ENCODE measurements at regions not wholly inside any gene's neighbourhood (a gene's known extent, or its start where the extent isn't known, plus 50 kb on each side); places are given as distances from the start of the nearest gene placed in this dataset.

DNA sequence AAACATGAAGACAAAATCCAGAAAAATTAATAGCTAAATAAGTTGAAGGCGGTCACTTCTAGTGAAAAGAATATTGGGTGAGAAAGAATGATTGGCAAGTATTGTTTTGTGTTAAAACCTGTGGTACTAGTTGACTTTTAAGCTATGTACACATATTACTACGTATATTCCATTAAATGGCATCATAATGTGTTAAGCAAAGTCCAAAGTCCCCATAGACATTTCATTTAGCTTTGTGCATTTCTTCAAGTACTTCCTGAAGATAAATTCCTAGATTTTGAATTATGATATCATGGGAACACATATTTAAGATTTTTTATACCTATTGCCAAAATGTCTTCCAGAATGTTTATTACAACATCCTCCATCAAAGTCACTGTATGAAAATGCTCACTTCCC, 272.7 kb upstream of the IRAK1BP1 start:
- no peaks in the 10 kb centered on the region for H3K9me3 ChIP-seq (ENCODE audit: low read depth, low read length)
- no peaks in the 10 kb centered on the region for H3K4me1 ChIP-seq (ENCODE audit: insufficient read depth, low read length)
- no peaks in the 10 kb centered on the region for H3K27me3 ChIP-seq (ENCODE audit: insufficient read depth, low read length)
- no peak overlapping the region for H3K4me3 ChIP-seq (ENCODE audit: low read length)

DNA sequence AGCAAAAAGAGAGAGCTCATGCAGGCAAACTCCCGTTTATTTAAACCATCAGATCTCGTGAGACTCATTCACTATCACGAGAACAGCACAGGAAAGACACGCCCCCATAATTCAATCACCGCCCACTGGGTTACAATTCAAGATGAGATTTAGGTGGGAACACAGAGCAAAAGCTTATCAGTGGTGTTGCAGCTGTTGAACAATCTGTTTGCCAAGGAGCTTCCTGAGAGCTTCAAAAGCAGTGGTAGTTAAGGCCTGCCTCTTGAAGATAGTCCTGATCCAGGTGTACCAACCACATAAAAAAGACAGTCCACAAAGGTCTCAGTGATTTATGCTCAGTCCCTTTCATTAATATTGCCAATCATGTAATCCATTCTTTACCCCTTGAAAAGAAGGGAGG, 269.4 kb upstream of the IRAK1BP1 start:
- no peaks in the 10 kb centered on the region for H3K27me3 ChIP-seq (ENCODE audit: insufficient read depth, low read length)
- no peaks in the 10 kb centered on the region for H3K4me1 ChIP-seq (ENCODE audit: insufficient read depth, low read length)

DNA sequence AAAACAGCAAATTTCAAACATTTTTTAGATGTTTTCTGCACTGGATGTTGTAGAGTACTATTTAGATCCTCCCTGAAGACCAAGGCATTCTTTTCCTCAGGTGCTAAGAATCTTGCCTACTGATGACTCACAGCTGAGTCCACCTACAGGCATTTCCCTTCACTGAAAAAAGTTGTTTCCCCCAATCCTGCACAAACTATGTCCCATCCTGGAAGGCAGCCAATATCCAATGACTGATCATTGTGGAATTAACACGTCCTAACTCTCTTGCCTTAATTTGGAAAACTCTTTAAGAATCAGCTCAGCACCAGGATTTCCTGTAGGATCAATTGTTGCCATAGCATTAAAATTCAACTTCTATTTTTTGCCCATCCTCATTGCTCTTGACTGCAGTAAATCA, 268.4 kb upstream of the IRAK1BP1 start:
- Histone ChIP-seq H3K9me3 (ENCODE audit: low read depth, low read length) (no peaks in the 10 kb centered on the region), H3K27me3 (ENCODE audit: insufficient read depth, low read length) (no peaks in the 10 kb centered on the region), H3K4me1 (ENCODE audit: insufficient read depth, low read length) (no peaks in the 10 kb centered on the region), H3K4me3 (ENCODE audit: low read length) (no peak overlapping the region)

More for the DNA sequence above, 269.4 kb upstream of the IRAK1BP1 start:
- H3K4me3 ChIP-seq (ENCODE audit: low read length), result no peak overlapping the region
- H3K9me3 ChIP-seq (ENCODE audit: low read depth, low read length), result no peaks in the 10 kb centered on the region

DNA sequence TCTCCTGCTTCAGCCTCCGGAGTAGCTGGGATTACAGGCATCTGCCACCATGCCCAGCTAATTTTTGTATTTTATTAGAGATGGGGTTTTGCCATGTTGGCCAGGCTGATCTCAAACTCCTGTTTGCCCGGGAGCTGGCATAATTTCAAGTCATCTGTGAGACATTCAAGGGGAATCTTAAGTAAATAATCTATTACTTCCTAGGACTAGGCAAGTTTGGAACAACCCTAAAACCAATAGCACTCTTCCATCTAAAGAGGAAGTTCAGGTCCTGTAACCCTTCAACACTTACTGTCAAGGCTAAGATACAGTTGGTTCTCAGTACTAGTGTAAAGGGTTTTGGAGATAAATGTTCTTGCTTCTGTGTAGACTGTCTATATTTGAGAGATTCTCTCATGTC, 267.8 kb upstream of the IRAK1BP1 start:
- H3K9me3 ChIP-seq (ENCODE audit: low read depth, low read length), result no peaks in the 10 kb centered on the region
- H3K4me3 ChIP-seq (ENCODE audit: low read length), result no peak overlapping the region
- H3K27me3 ChIP-seq (ENCODE audit: insufficient read depth, low read length), result no peaks in the 10 kb centered on the region
- no peaks in the 10 kb centered on the region for H3K4me1 ChIP-seq (ENCODE audit: insufficient read depth, low read length)

DNA sequence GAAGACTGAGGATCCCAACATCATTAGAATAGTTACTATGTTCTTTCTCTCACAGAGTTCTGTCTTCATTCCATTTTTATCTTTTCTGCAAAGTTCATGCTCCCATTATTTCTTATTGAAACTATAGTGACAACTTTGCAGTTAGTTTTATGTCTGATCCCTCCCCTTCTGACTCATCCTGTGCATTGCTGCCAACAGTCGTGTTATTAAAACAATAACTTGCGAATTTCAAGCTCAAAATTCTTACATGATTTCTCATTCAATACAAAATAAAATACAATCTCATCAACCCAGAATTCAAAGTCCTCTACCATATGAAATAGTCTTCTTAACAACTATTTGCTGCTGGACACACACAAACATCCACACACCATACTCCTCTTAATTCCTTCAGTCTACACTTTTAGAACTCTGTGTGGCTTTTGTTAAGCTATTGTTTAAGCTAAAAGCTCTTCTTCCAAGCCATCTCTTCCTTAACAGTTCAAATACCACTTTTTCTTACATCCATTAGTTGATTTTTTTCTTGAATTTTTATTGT, 261.4 kb upstream of the IRAK1BP1 start:
- Histone ChIP-seq H3K4me3 (ENCODE audit: low read length) (no peak overlapping the region), H3K27me3 (ENCODE audit: insufficient read depth, low read length) (no peaks in the 10 kb centered on the region), H3K9me3 (ENCODE audit: low read depth, low read length) (no peaks in the 10 kb centered on the region), H3K4me1 (ENCODE audit: insufficient read depth, low read length) (no peaks in the 10 kb centered on the region)

DNA sequence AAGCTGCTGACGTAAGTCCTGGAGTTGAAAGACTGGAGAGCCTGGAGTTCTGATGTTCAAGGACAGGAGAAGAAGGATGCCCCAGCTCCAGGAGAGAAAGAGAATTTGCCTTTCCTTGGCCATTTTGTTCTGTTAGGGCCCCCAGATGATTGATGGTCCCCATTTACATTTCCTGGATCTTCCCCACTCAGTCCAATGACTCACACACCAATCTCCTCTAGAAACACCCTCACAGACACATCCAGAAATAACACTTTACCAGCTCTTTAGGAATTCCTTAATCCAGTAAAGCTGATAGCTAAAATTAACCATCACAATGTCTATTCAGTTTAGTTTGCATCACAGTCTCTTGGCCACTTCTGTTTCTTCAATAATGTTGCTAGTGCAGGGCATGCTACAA, 260.2 kb upstream of the IRAK1BP1 start:
- H3K27me3 ChIP-seq (ENCODE audit: insufficient read depth, low read length), result no peaks in the 10 kb centered on the region
- H3K4me3 ChIP-seq (ENCODE audit: low read length), result no peak overlapping the region
- H3K4me1 ChIP-seq (ENCODE audit: insufficient read depth, low read length), result no peaks in the 10 kb centered on the region
- H3K9me3 ChIP-seq (ENCODE audit: low read depth, low read length), result no peaks in the 10 kb centered on the region

DNA sequence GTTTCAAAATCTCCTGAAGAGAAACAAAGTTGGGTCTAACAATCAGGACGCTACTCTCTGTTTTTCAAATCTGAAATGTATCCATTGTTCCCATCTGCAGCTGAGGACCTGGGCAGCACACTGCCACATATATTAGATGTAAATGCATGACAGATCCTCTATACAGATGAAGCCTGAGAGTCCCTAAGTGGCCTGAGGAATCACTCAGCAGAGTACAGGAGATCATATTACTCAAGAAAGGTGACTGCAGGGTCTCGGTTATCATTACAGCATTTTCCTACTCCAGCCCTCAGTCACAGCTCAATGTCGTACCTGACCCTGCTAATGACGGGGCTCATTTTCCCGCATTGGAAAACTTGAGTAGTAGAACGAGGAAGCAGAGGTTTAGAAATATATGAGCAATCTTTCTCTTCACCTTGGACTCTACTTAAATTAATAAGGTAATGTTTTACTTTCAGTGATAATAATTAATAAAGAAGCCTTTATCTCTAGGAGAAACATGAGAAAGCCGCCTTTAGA, 256.2 kb upstream of the IRAK1BP1 start:
- no peaks in the 10 kb centered on the region for H3K27me3 ChIP-seq (ENCODE audit: insufficient read depth, low read length)
- no peaks in the 10 kb centered on the region for H3K9me3 ChIP-seq (ENCODE audit: low read depth, low read length)
- no peaks in the 10 kb centered on the region for H3K4me1 ChIP-seq (ENCODE audit: insufficient read depth, low read length)
- no peak overlapping the region for H3K4me3 ChIP-seq (ENCODE audit: low read length)

DNA sequence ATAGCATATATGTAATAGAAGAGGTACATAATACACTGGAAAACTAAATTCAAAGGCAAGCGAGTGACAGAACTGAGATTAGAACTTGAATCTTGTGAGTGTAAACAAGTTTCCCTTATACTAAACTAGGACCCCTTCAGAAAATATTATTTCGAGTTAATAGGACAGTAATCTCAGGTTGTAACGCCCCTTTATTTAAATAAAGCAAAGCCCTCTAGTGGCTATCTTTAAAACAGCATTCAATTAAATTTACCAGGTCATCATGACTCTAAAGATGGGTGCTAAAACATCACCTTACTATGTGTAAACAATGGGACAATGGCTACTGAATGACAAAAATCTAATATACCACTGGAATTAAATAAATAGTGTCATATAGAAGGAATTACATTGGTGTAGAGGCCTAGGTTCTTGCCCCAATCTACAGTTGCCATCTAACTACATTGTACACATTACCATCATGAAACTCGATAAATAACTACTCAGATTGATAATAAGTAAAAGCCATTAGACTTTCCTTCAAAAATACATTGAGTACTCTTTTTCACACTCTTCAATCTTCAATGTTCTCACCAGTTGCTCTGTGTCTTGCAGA, 255.4 kb upstream of the IRAK1BP1 start:
- Histone ChIP-seq H3K4me1 (ENCODE audit: insufficient read depth, low read length) (no peaks in the 10 kb centered on the region), H3K27me3 (ENCODE audit: insufficient read depth, low read length) (no peaks in the 10 kb centered on the region), H3K9me3 (ENCODE audit: low read depth, low read length) (no peaks in the 10 kb centered on the region), H3K4me3 (ENCODE audit: low read length) (no peak overlapping the region)

DNA sequence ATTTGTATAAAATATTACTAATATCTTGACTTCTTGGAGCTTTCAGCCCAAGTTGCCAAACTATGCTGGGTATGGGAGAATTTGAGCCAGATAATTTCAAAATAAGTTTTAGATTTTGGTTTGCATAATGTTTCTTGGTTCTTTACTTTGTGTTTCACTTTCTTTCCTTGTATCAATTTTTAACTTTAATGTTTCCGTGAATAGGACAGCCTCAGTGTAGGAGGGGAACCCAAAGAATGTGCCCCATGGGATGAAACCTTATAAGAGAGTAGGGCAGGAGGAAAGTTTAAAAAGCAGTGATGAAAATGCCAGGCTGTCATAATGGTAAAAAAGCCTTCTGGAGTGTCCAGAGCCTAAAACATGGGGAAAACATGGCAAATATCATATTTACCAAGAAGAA, 252.4 kb upstream of the IRAK1BP1 start:
- no peaks in the 10 kb centered on the region for H3K27me3 ChIP-seq (ENCODE audit: insufficient read depth, low read length)
- H3K4me1 ChIP-seq (ENCODE audit: insufficient read depth, low read length), result no peaks in the 10 kb centered on the region
- no peak overlapping the region for H3K4me3 ChIP-seq (ENCODE audit: low read length)
- H3K9me3 ChIP-seq (ENCODE audit: low read depth, low read length), result no peaks in the 10 kb centered on the region

DNA sequence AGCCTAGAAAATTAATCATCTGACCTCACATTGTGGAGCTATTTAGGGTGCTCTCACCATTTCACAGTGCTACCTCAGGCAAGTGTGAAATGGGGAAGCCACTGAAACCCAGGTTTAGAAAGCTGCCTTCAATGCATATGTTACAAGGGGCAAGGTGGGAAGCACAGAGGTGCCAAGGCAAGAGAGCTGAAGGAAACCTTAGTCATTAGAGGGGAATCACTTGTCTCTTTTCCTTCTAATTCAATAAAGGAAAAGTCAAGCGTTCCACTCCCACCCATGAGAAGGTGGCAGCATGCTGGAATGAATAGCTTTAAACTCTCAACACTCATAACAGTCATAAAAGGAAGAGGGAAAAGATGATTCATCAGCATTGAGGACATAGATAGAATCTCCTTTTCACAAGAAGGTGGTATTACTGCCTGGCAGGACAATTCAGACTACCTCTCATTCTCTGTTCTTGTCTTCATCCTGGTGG, 251.9 kb upstream of the IRAK1BP1 start:
- H3K27me3 ChIP-seq (ENCODE audit: insufficient read depth, low read length), result no peaks in the 10 kb centered on the region
- H3K4me1 ChIP-seq (ENCODE audit: insufficient read depth, low read length), result no peaks in the 10 kb centered on the region
- H3K9me3 ChIP-seq (ENCODE audit: low read depth, low read length), result no peaks in the 10 kb centered on the region
- no peak overlapping the region for H3K4me3 ChIP-seq (ENCODE audit: low read length)

DNA sequence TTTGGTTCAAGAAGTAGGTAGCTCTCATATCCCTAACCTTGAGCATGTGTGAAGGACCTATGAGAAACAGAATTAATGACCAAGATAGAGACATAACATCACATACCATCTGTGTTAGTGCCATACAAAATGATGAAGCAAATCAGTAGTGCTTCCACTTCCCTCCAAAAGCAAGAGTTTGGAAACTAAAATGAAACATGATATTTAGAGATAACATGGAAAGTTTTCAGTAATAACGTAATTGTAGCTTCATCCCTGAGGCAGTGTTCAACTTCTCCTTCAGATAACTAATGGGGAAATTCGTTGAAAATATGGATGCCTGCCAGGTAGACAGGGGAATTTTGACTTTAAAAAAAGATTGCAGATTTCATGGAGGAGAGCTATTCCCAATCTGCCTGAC, 248.4 kb upstream of the IRAK1BP1 start:
- H3K27me3 ChIP-seq (ENCODE audit: insufficient read depth, low read length), result no peaks in the 10 kb centered on the region
- H3K4me1 ChIP-seq (ENCODE audit: insufficient read depth, low read length), result no peaks in the 10 kb centered on the region
- no peaks in the 10 kb centered on the region for H3K9me3 ChIP-seq (ENCODE audit: low read depth, low read length)
- H3K4me3 ChIP-seq (ENCODE audit: low read length), result no peak overlapping the region

DNA sequence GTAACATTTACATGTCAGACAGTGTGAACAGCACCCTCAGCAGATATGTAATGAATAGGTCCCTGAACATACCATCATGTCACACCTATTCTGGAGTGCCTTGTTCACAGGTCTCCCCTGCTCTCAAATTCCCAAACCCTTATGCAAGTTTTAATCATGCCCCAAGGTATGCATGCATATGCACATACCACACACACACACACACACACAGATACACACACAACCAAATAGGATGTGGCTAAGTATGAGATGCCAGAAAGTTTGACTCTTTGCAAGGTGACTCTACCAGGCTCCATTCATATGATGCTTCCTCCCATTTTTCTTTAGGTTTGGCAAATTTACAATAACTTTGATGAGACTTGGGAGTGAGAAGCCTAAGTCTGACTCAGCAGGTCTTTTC, 243.8 kb upstream of the IRAK1BP1 start:
- Histone ChIP-seq H3K4me1 (ENCODE audit: insufficient read depth, low read length) (no peaks in the 10 kb centered on the region), H3K4me3 (ENCODE audit: low read length) (no peak overlapping the region), H3K27me3 (ENCODE audit: insufficient read depth, low read length) (no peaks in the 10 kb centered on the region), H3K9me3 (ENCODE audit: low read depth, low read length) (no peaks in the 10 kb centered on the region)

DNA sequence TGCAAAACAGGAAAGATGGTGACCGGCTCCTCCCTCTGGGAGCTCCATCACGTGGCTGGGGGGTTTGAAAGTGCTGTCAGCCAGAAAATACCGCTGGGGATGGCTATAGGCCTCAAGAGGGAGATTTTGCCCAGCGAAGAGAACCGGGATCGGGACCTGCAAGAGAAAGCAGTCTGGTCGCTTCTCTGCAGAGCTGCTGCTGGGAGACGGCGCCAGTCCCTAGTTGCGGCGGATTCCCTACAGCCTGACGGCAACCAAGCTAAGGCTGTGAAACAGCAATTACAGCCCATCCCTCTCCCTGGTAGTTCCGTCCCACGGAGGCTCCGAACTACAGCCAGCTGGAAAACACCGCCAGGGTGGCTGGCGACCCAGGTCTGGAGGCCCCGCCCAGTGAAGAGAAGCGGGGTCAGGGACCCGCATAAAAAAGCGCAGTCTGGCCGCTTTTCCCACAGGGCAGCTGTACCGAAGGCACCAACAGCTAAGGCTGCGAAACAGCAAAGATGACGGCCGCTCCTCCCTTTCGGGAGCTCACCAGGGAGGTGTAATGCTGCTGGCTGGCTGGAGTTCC, 238.1 kb upstream of the IRAK1BP1 start:
- Histone ChIP-seq H3K27me3 (ENCODE audit: insufficient read depth, low read length) (no peaks in the 10 kb centered on the region), H3K4me3 (ENCODE audit: low read length) (no peak overlapping the region), H3K9me3 (ENCODE audit: low read depth, low read length) (no peaks in the 10 kb centered on the region), H3K4me1 (ENCODE audit: insufficient read depth, low read length) (no peaks in the 10 kb centered on the region)

DNA sequence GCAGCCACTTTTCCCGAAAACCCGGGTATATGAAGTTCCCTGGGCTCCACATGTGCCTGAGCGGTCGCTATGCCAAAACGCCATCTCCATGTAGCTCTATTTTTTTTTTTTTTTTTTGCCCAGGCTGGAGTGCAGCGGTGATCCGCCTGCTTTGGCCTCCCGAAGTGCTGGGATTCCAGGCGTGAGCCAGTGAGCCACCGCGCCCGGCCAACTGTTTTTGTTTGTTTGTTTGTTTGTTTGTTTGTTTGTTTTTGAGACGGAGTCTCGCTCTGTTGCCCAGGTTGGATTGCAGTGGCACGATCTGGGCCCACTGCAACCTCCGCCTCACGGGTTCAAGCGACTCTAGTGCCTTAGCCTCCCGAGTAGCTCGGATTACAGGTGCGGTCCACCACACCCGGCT, 237.5 kb upstream of the IRAK1BP1 start:
- Histone ChIP-seq H3K4me3 (ENCODE audit: low read length) (no peak overlapping the region), H3K9me3 (ENCODE audit: low read depth, low read length) (no peaks in the 10 kb centered on the region), H3K27me3 (ENCODE audit: insufficient read depth, low read length) (no peaks in the 10 kb centered on the region), H3K4me1 (ENCODE audit: insufficient read depth, low read length) (no peaks in the 10 kb centered on the region)

DNA sequence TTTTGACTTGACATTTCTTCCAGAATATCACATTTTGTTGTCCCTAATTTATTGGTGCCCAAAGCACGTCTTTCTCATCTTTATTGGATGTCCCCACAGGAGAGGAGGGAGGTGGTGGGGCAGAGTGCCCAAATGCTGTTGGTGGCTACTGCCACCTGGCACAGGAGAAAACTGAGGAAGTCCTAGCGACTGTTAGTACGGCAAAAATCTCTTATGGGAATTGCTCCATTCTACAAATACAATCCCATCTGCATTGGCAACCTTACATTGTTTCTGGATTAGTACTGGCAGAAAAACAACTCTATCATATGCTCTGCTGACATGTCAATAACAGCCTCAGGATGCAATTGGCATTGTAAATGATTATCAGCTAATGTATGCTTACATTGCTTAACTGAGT, 235.4 kb upstream of the IRAK1BP1 start:
- Histone ChIP-seq H3K4me1 (ENCODE audit: insufficient read depth, low read length) (no peaks in the 10 kb centered on the region), H3K9me3 (ENCODE audit: low read depth, low read length) (no peaks in the 10 kb centered on the region), H3K4me3 (ENCODE audit: low read length) (no peak overlapping the region), H3K27me3 (ENCODE audit: insufficient read depth, low read length) (no peaks in the 10 kb centered on the region)
